Type B pancreatic cell (in vitro differentiated cells): ENCODE measurements at regions not wholly inside any gene's neighbourhood (a gene's known extent, or its start where the extent isn't known, plus 50 kb on each side); places are given as distances from the start of the nearest gene placed in this dataset.

Experiments
- DNase-seq: peaks from one replicate; pipeline ENCODE4 v3.0.0; 2021; ENCODE audit warnings: mixed read lengths; ENCODE audit not compliant: unreplicated experiment; ENCODE audit errors: extremely low spot score
- H3K27ac Mint-ChIP-seq: 2 replicates; pipeline ENCODE4 v1.8.0; 2021; ENCODE audit warnings: mild to moderate bottlenecking, mixed read lengths
- H3K27me3 Mint-ChIP-seq: 2 replicates; pipeline ENCODE4 v1.8.0; 2021; ENCODE audit warnings: mixed read lengths
- H3K36me3 Mint-ChIP-seq: 2 replicates; pipeline ENCODE4 v1.8.0; 2021; ENCODE audit warnings: mixed read lengths
- H3K4me1 Mint-ChIP-seq: one replicate; pipeline ENCODE4 v1.8.0; 2021; ENCODE audit warnings: mixed read lengths; ENCODE audit not compliant: unreplicated experiment
- H3K4me3 Mint-ChIP-seq: 2 replicates; pipeline ENCODE4 v1.8.0; 2021; ENCODE audit warnings: mild to moderate bottlenecking, mixed read lengths
- H3K9me3 Mint-ChIP-seq: 2 replicates; pipeline ENCODE4 v1.8.0; 2021; ENCODE audit warnings: mixed read lengths
- TF ChIP-seq, protein P1 (sequence below): fragments of 200-600 bp; sonication (generic); conservative IDR thresholded peaks from 2 replicates; pipeline ENCODE4 v1.5.0; 2021; ENCODE audit warnings: antibody characterized with exemption, mild to moderate bottlenecking

DNA sequence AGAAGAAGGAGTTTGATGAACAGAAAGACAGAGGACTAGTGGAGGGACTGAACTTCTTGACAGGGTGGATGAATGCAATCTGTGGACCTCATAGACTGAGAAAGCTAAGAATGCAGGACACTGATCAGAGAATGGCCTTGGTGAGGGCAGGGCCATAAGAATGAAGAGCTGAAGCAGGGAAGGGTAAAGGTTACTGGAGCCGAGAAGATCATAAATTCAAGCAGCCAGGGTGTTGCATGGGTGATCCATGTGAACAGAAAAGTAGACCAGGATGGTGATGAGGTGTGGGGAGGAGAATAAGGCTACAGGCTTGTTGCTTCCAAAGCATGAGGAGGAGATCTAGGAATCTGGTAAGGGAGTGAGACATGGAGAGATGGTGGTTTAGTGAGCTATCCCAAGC lies 295.9 kb downstream of the ADGB start:
- no peaks in the 10 kb centered on the region for H3K36me3 Mint-ChIP-seq
- H3K4me3 Mint-ChIP-seq: no peak overlapping the region
- no peaks in the 10 kb centered on the region for H3K4me1 Mint-ChIP-seq
- H3K9me3 Mint-ChIP-seq: peaks cover 18% of the 10 kb centered on the region
- no peak overlapping the region for H3K27ac Mint-ChIP-seq
- no peak for DNase-seq
- TF ChIP-seq, protein P1, sequence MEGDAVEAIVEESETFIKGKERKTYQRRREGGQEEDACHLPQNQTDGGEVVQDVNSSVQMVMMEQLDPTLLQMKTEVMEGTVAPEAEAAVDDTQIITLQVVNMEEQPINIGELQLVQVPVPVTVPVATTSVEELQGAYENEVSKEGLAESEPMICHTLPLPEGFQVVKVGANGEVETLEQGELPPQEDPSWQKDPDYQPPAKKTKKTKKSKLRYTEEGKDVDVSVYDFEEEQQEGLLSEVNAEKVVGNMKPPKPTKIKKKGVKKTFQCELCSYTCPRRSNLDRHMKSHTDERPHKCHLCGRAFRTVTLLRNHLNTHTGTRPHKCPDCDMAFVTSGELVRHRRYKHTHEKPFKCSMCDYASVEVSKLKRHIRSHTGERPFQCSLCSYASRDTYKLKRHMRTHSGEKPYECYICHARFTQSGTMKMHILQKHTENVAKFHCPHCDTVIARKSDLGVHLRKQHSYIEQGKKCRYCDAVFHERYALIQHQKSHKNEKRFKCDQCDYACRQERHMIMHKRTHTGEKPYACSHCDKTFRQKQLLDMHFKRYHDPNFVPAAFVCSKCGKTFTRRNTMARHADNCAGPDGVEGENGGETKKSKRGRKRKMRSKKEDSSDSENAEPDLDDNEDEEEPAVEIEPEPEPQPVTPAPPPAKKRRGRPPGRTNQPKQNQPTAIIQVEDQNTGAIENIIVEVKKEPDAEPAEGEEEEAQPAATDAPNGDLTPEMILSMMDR: no peak
- peaks cover 5% of the 10 kb centered on the region for H3K27me3 Mint-ChIP-seq

DNA sequence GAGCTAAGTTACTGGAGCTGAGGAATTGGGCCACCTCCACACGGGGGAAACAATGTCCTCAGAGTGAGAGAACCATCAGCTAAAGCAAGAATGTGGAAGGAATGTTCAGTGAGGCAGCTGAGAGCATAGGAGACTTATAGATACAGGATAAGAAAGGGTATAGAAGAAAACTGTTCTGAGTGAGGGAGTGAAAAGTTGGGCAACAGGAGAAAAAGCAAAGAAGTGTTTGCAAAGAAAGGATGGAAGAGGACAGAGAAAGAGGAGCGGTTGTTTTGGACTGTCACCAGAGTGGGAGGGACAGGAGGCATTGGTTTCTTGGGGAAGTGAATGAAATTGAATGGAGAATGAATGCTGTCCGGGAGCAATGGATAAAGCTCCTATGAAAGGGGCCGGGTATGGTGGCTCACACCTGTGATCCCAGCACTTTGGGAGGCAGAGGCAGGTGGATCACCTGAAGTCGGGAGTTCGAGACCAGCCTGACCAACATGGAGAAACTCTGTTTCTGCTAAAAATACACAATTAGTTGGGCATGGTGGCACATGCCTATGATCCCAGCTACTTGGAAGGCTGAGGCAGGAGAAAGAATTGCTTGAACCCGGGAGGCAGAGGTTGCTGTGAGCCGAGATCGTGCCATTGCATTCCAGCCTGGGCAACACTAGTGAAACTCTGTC lies 296.5 kb downstream of the ADGB start:
- Mint-ChIP-seq H3K27me3 (peaks cover 5% of the 10 kb centered on the region), H3K27ac (no peak overlapping the region), H3K4me3 (no peak overlapping the region), H3K4me1 (no peaks in the 10 kb centered on the region), H3K9me3 (peaks cover 18% of the 10 kb centered on the region), H3K36me3 (no peaks in the 10 kb centered on the region)
- no peak for DNase-seq
- TF ChIP-seq, protein P1: no peak

DNA sequence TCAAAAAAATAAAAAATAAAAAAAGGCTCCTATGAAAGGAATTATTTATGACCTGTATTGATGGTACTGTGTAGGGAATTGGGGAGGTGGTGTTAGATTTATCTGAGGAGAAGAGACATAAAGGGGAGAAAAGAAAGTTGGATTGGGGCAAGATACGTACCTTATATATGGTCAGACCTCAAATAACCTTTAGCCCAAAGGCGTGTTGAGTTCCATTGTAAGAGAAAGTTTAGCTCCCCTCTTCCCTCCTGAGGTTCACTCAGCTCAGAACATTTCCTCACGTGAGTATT lies 296.9 kb downstream of the ADGB start:
- DNase-seq: no peak
- Mint-ChIP-seq H3K4me1 (no peaks in the 10 kb centered on the region), H3K27ac (no peak overlapping the region), H3K27me3 (peaks cover 5% of the 10 kb centered on the region), H3K9me3 (peaks cover 18% of the 10 kb centered on the region), H3K4me3 (no peak overlapping the region), H3K36me3 (no peaks in the 10 kb centered on the region)
- TF ChIP-seq, protein P1: no peak

DNA sequence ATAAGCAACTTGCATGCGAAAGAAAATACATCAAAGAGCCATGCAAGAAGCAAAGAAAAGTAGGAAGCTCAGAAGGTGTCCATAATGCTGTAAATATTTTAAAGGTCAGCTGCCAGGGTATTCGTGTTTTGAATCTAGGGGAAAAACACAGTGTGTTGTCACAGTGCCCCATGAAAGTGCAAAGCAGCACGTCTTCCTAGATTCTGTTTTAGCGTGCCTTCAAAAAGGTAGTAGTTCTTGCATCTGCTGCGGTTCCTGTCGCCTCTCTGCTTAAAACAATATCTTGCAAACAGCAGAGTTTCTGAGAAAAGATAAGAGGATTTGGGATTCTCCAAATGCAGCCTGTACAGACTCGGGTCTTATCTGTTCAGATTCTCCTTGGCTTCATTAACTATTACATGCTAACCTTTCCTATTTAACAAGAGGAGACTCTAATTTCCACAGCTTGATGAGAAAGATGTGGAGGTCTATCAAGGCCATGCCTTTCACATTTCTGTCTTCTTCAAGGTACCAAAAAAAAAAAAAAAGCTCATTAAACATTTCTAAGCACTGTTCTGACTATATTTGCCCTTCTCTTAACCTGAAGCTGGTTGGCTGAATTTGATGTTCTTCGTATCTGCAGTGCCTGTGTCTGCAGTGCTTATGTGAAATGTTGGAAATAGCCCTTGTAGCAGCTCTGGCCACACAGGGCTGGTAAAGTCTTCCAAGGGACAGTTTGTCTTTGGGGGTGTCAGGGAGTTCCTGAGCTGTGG lies 297.5 kb downstream of the ADGB start:
- DNase-seq: no peak
- no peak overlapping the region for H3K27ac Mint-ChIP-seq
- no peaks in the 10 kb centered on the region for H3K4me1 Mint-ChIP-seq
- no peaks in the 10 kb centered on the region for H3K36me3 Mint-ChIP-seq
- peaks cover 18% of the 10 kb centered on the region for H3K9me3 Mint-ChIP-seq
- peaks cover 5% of the 10 kb centered on the region for H3K27me3 Mint-ChIP-seq
- TF ChIP-seq, protein P1: no peak
- H3K4me3 Mint-ChIP-seq: no peak overlapping the region

DNA sequence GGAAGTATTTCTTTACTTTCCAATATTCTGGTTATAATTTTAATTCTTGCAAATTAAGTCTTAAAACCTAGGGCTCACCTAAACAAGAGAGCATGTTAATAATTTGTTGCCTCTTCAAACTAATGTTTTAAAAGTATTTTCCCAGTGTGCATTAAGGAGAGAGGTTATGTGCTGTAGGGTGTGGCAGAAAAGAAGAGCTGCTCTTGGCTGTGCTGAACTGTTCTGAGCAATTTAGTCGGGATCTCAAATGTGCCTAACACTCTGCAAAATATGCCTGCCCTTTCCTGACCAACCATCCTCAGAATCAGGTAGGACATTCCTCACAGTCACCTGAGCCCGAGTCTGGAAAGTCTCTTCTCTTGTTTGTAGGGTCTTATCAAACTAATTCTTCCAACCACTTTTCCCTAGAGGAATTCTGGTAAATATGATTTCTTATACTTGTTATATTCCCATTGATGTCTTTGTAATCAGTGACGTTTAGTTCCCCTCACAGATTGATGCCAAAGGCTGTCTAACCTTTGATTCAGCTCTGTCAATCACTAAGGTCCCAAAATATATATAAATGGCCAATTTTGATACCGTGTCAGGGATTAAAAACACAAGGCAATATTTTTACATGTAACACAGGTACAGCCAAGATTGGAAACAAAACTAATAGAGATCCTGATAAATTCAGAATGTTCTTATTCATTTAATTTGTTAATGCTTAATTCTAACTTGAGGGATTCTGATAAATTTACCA lies 298.4 kb downstream of the ADGB start:
- TF ChIP-seq, protein P1: no peak
- H3K4me3 Mint-ChIP-seq: no peak overlapping the region
- no peaks in the 10 kb centered on the region for H3K36me3 Mint-ChIP-seq
- H3K27me3 Mint-ChIP-seq: peaks cover 5% of the 10 kb centered on the region
- H3K4me1 Mint-ChIP-seq: no peaks in the 10 kb centered on the region
- H3K27ac Mint-ChIP-seq: no peak overlapping the region
- peaks cover 13% of the 10 kb centered on the region for H3K9me3 Mint-ChIP-seq
- DNase-seq: no peak
